HepG2 (cell line): ENCODE measurements at regions not wholly inside any gene's neighbourhood (a gene's known extent, or its start where the extent isn't known, plus 50 kb on each side); places are given as distances from the start of the nearest gene placed in this dataset.

Source experiments
- ATAC-seq: fragments of 200-7000 bp; cut with Tn5 transposase; 3 replicates; pipeline ENCODE4 v1.9.1; 2020; ENCODE audit warnings: mild to moderate bottlenecking, moderate library complexity
- BruUV-seq: library from RNA; stranded (reverse); fragments of 400-500 nt; replicated peaks from 2 replicates; lab custom pipeline; 2021; lab: Mats Ljungman, UMichigan
- CTCF ChIA-PET: fragments of 300-600 bp; formaldehyde crosslinking; extraction: SDS; loops from one replicate; lab custom pipeline; 2021; ENCODE audit warnings: low total read pairs, inconsistent platforms, low intra/inter-chr PET ratio; lab: Yijun Ruan, JAX
- POLR2A ChIA-PET: fragments of 350-600 bp; sonication (Branson Sonifier 250); formaldehyde crosslinking; loops from one replicate; lab custom pipeline; 2020; ENCODE audit warnings: antibody characterized with exemption, inconsistent platforms; lab: Yijun Ruan, JAX
- DNase-seq: peaks from one replicate; pipeline ENCODE4 v3.0.0-alpha.2; 2015; ENCODE audit warnings: low spot score
- FAIRE-seq: peaks from 3 replicates; lab custom pipeline; 2011; peaks lifted over from hg19 to GRCh38; lab: Jason Lieb, UNC
- H2AFZ ChIP-seq: one replicate; pipeline ENCODE4 v1.6.1; 2011; ENCODE audit warnings: low read length, inconsistent platforms
- H3K27ac ChIP-seq: fragments of 300-600 bp; 3 replicates; pipeline ENCODE4 v1.8.0; 2011; ENCODE audit warnings: mixed run types, mild to moderate bottlenecking, mixed read lengths, low read length, inconsistent platforms; ENCODE audit not compliant: insufficient read depth; ENCODE audit errors: extremely low read length
- H3K27me3 ChIP-seq, 2 experiments: fragments of 200-600 bp in 1 of 2; 2 replicates in 1 of 2; 3 replicates in 1 of 2; pipeline versions ENCODE4 v1.6.0 to v1.8.0; 2011; ENCODE audit warnings: low read length in 2 of 2, mild to moderate bottlenecking in 2 of 2, moderate library complexity in 2 of 2, inconsistent platforms in 1 of 2; ENCODE audit not compliant: insufficient read depth in 2 of 2, control insufficient read depth in 1 of 2
- H3K36me3 ChIP-seq, 2 experiments: fragments of 200-600 bp in 1 of 2; replicated peaks in 1 of 2; 2 replicates in 1 of 2; 3 replicates in 1 of 2; pipeline versions ENCODE4 v1.5.1 to v1.8.0; 2011; ENCODE audit warnings: low read length in 2 of 2, inconsistent platforms in 1 of 2; ENCODE audit not compliant: insufficient read depth in 2 of 2, control insufficient read depth in 1 of 2
- H3K4me1 ChIP-seq: 2 replicates; pipeline ENCODE4 v1.5.1; 2012; ENCODE audit warnings: low read length, inconsistent platforms; ENCODE audit not compliant: insufficient read depth
- H3K4me2 ChIP-seq: 2 replicates; pipeline ENCODE4 v1.6.0; 2011; ENCODE audit warnings: low read depth, low read length, inconsistent platforms
- H3K4me3 ChIP-seq, 3 experiments: fragments of 200-600 bp in 1 of 3; sonication (generic), shearing (Covaris generic) in 1 of 3; replicated peaks in 1 of 3; 2 replicates each; pipeline ENCODE4 v1.5.1; 2011 to 2016; ENCODE audit warnings: low read length in 3 of 3, inconsistent platforms in 2 of 3, low read depth in 2 of 3, mild to moderate bottlenecking in 2 of 3, control low read depth in 1 of 3, mixed read lengths in 1 of 3; ENCODE audit not compliant: insufficient read depth in 1 of 3
- H3K79me2 ChIP-seq: one replicate; pipeline ENCODE4 v1.6.1; 2011; ENCODE audit warnings: low read length, inconsistent platforms; ENCODE audit not compliant: insufficient read depth
- H3K9ac ChIP-seq: 2 replicates; pipeline ENCODE4 v1.6.0; 2011; ENCODE audit warnings: mild to moderate bottlenecking, low read depth, low read length, inconsistent platforms; ENCODE audit not compliant: insufficient read depth
- H3K9me3 ChIP-seq: 2 replicates; pipeline ENCODE4 v1.5.1; 2012; ENCODE audit warnings: mild to moderate bottlenecking, low read length
- H4K20me1 ChIP-seq: 2 replicates; pipeline ENCODE4 v1.6.0; 2011; ENCODE audit warnings: inconsistent platforms, mild to moderate bottlenecking, low read length, moderate library complexity; ENCODE audit not compliant: insufficient read depth
- NR2F2 ChIP-seq: IDR thresholded peaks from 2 replicates; pipeline ENCODE4 v1.6.1; 2012; ENCODE audit warnings: low read depth, inconsistent platforms, borderline replicate concordance
- PAF1 ChIP-seq: IDR thresholded peaks from 2 replicates; pipeline ENCODE4 v1.6.1; 2016; ENCODE audit warnings: missing genetic modification reagents, missing compliant biosample characterization
- TBL1XR1 ChIP-seq: fragments of 150-350 bp; IDR thresholded peaks from 2 replicates; pipeline ENCODE4 v1.6.1; 2014; ENCODE audit warnings: borderline replicate concordance, low read length; ENCODE audit not compliant: partially characterized antibody
- TCF12 ChIP-seq, 2 experiments: fragments of 450-650 bp in 1 of 2; sonication (generic) in 1 of 2; formaldehyde crosslinking in 1 of 2; IDR thresholded peaks; 2 replicates each; pipeline versions ENCODE4 v1.6.1 to v1.8.0; 2017 to 2022; ENCODE audit warnings: antibody characterized with exemption in 1 of 2, mild to moderate bottlenecking in 1 of 2, missing genetic modification reagents in 1 of 2, moderate library complexity in 1 of 2
- ZNF674 ChIP-seq: sonication (generic); formaldehyde crosslinking; IDR thresholded peaks from 2 replicates; pipeline ENCODE4 v1.5.0; 2020; ENCODE audit warnings: low read depth, mild to moderate bottlenecking, missing genetic modification reagents
- ZNF687 ChIP-seq: sonication (generic); formaldehyde crosslinking; IDR thresholded peaks from 2 replicates; pipeline ENCODE4 v1.5.1; 2020; ENCODE audit warnings: mild to moderate bottlenecking, missing genetic modification reagents, moderate library complexity
- ZNF75D ChIP-seq: sonication (generic); formaldehyde crosslinking; IDR thresholded peaks from 2 replicates; pipeline ENCODE4 v1.8.1; 2023; ENCODE audit warnings: missing genetic modification reagents, mild to moderate bottlenecking, borderline replicate concordance
- ZSCAN9 ChIP-seq: IDR thresholded peaks from 2 replicates; pipeline ENCODE4 v1.6.1; 2016; ENCODE audit warnings: borderline replicate concordance
- WGBS: methylation state at CpG from one replicate; pipeline ENCODE4 v1.1.6; 2017; ENCODE audit warnings: low lambda C conversion rate; 5-methylcytosine and 5-hydroxymethylcytosine counted together
- in situ Hi-C: cut with HindIII; loops from 2 replicates; pipeline ENCODE4 v1.10.0; 2017; ENCODE audit warnings: low pct_unique_long_range_greater_than_20kb; ENCODE audit not compliant: extremely low pct_ligation_motif_present
- intact Hi-C: fragments of 100-400 bp; cut with micrococcal nuclease; formaldehyde crosslinking; loops from one replicate; pipeline ENCODE4 v1.10.0; 2022; ENCODE audit not compliant: unreplicated experiment

GRCh38 chr13:76538004-76538403 lies 348.2 kb downstream of the KCTD12 start:
- TF ChIP-seq TBL1XR1, result no peak
- no peak for TF ChIP-seq ZSCAN9 (CRISPR knock-in tag)
- TF ChIP-seq NR2F2, result no peak
- no peak for TF ChIP-seq PAF1 (CRISPR knock-in tag)
- TF ChIP-seq ZNF75D (CRISPR knock-in tag), result no peak
- TF ChIP-seq TCF12 (IDR thresholded peaks at IDR 0.05), result no peak
- no peak for TF ChIP-seq TCF12 (CRISPR knock-in tag; IDR thresholded peaks at IDR 0.05)
- TF ChIP-seq ZNF674 (CRISPR knock-in tag), result no peak
- TF ChIP-seq ZNF687 (CRISPR knock-in tag), result no peak
- Histone ChIP-seq H2AFZ (no peak overlapping the region), H3K9me3 (no peaks in the 10 kb centered on the region), H3K4me2 (no peak overlapping the region), H4K20me1 (no peaks in the 10 kb centered on the region), H3K27me3 (no peaks in the 10 kb centered on the region; a peak in 1 of 5 replicates), H3K36me3 (no peaks in the 10 kb centered on the region), H3K9ac (no peak overlapping the region), H3K27ac (no peak overlapping the region), H3K79me2 (no peaks in the 10 kb centered on the region), H3K4me3 (no peak overlapping the region), H3K4me1 (no peaks in the 10 kb centered on the region)
- intact Hi-C loops (no loop called here), in situ Hi-C loops (no loop called here)
- no TSS peak for BruUV-seq
- ATAC-seq, result no peak
- CTCF ChIA-PET, result no interaction called here
- WGBS, result 0% methylated on average over 3 of the region's 3 CpGs
- POLR2A ChIA-PET, result no interaction called here
- FAIRE-seq, result no peak
- no peak for DNase-seq
